ENCODE measurements at regions not wholly inside any gene's neighbourhood (a gene's known extent, or its start where the extent isn't known, plus 50 kb on each side); places are given as distances from the start of the nearest gene placed in this dataset.

DNA sequence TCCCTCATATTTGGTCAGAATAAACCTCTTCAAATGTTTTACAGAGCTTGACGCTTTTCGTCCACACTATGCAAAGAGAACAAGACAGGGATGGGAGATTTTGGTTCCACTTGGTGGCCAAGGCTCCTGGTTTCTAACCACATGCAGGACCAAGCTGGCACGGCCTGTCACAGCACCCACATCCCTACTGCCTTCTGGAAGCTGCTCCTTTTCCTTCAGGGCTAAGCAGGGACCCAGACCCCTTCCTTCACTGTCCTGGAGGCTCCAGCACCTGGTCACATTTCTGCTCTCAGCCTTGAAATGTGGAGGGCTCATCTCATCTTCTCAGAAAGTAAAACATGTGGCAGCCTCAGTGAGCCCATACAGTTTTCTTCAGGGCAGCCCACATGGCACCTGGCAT is 50.4 kb upstream of the ARHGEF7 start:
- CTCF ChIA-PET, result no interaction called here
- H3K27ac Mint-ChIP-seq, result no peak overlapping the region

GRCh38 chr13:111062966-111063365 is 52.1 kb upstream of the ARHGEF7 start:
- ChIA-PET CTCF (interaction anchor here (0.9 kb wide), 1 partner anchor 148 kb away, joined by 4 read pairs; the partner anchor contains the start of gene ANKRD10), POLR2A (no interaction called here)
- DNase-seq (ENCODE audit: low spot score) (no peak), ATAC-seq (no peak)
- H3K27me3 Mint-ChIP-seq (ENCODE audit: low read depth), result peaks cover 31% of the 10 kb centered on the region
- H3K27ac Mint-ChIP-seq, result peak overlapping the region; percentile 34; the same call in 1 of the 2 replicates
- TF ChIP-seq ZNF263 (CRISPR knock-in tag; IDR thresholded peaks at IDR 0.05; ENCODE audit: low read depth), result no peak
- no peak for TF ChIP-seq ARID4B (CRISPR knock-in tag; IDR thresholded peaks at IDR 0.05; ENCODE audit: borderline replicate concordance)
- no peak for TF ChIP-seq ZBTB21 (CRISPR knock-in tag; IDR thresholded peaks at IDR 0.05; ENCODE audit: borderline replicate concordance)
- TF ChIP-seq, protein P1, sequence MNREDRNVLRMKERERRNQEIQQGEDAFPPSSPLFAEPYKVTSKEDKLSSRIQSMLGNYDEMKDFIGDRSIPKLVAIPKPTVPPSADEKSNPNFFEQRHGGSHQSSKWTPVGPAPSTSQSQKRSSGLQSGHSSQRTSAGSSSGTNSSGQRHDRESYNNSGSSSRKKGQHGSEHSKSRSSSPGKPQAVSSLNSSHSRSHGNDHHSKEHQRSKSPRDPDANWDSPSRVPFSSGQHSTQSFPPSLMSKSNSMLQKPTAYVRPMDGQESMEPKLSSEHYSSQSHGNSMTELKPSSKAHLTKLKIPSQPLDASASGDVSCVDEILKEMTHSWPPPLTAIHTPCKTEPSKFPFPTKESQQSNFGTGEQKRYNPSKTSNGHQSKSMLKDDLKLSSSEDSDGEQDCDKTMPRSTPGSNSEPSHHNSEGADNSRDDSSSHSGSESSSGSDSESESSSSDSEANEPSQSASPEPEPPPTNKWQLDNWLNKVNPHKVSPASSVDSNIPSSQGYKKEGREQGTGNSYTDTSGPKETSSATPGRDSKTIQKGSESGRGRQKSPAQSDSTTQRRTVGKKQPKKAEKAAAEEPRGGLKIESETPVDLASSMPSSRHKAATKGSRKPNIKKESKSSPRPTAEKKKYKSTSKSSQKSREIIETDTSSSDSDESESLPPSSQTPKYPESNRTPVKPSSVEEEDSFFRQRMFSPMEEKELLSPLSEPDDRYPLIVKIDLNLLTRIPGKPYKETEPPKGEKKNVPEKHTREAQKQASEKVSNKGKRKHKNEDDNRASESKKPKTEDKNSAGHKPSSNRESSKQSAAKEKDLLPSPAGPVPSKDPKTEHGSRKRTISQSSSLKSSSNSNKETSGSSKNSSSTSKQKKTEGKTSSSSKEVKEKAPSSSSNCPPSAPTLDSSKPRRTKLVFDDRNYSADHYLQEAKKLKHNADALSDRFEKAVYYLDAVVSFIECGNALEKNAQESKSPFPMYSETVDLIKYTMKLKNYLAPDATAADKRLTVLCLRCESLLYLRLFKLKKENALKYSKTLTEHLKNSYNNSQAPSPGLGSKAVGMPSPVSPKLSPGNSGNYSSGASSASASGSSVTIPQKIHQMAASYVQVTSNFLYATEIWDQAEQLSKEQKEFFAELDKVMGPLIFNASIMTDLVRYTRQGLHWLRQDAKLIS (CRISPR knock-in tag; IDR thresholded peaks at IDR 0.05; ENCODE audit: borderline replicate concordance), result no peak
- TF ChIP-seq STAT6 (CRISPR knock-in tag; conservative IDR thresholded peaks at IDR 0.05; ENCODE audit: low read depth), result no peak
- H3K4me3 Mint-ChIP-seq, result no peak overlapping the region
- peaks cover 32% of the 10 kb centered on the region for H3K9me3 Mint-ChIP-seq
- H3K4me1 Mint-ChIP-seq, result peaks cover 45% of the 10 kb centered on the region
- H3K36me3 Mint-ChIP-seq, result peaks cover 24% of the 10 kb centered on the region

More for the DNA sequence above, 50.4 kb upstream of the ARHGEF7 start:
- POLR2A ChIA-PET, result no interaction called here
- peaks cover 11% of the 10 kb centered on the region for H3K36me3 Mint-ChIP-seq
- DNase-seq (ENCODE audit: low spot score) (no peak), ATAC-seq (no peak)
- H3K9me3 Mint-ChIP-seq, result peaks cover 17% of the 10 kb centered on the region
- H3K27me3 Mint-ChIP-seq (ENCODE audit: low read depth), result peaks cover 39% of the 10 kb centered on the region
- H3K4me3 Mint-ChIP-seq, result no peak overlapping the region; the same call in 1 of the 2 replicates
- peaks cover 43% of the 10 kb centered on the region for H3K4me1 Mint-ChIP-seq
- TF ChIP-seq CREB1 (CRISPR knock-in tag; IDR thresholded peaks at IDR 0.05) (no peak), KAT7 (CRISPR knock-in tag; IDR thresholded peaks at IDR 0.05; ENCODE audit: borderline replicate concordance) (no peak), ZNF121 (CRISPR knock-in tag; IDR thresholded peaks at IDR 0.05) (peak; percentile 57)
- TF ChIP-seq, protein P2, sequence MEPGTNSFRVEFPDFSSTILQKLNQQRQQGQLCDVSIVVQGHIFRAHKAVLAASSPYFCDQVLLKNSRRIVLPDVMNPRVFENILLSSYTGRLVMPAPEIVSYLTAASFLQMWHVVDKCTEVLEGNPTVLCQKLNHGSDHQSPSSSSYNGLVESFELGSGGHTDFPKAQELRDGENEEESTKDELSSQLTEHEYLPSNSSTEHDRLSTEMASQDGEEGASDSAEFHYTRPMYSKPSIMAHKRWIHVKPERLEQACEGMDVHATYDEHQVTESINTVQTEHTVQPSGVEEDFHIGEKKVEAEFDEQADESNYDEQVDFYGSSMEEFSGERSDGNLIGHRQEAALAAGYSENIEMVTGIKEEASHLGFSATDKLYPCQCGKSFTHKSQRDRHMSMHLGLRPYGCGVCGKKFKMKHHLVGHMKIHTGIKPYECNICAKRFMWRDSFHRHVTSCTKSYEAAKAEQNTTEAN (CRISPR knock-in tag; IDR thresholded peaks at IDR 0.05), result no peak
- TF ChIP-seq, protein P3, sequence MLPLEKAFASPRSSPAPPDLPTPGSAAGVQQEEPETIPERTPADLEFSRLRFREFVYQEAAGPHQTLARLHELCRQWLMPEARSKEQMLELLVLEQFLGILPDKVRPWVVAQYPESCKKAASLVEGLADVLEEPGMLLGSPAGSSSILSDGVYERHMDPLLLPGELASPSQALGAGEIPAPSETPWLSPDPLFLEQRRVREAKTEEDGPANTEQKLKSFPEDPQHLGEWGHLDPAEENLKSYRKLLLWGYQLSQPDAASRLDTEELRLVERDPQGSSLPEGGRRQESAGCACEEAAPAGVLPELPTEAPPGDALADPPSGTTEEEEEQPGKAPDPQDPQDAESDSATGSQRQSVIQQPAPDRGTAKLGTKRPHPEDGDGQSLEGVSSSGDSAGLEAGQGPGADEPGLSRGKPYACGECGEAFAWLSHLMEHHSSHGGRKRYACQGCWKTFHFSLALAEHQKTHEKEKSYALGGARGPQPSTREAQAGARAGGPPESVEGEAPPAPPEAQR (CRISPR knock-in tag; IDR thresholded peaks at IDR 0.05), result no peak
